OCI-LY3 (cell line): ENCODE measurements at regions not wholly inside any gene's neighbourhood (a gene's known extent, or its start where the extent isn't known, plus 50 kb on each side); places are given as distances from the start of the nearest gene placed in this dataset.

ENCODE experiments used
- H2AFZ ChIP-seq: fragments of 200-600, 300-600 bp; shearing (Covaris generic); 2 replicates; pipeline ENCODE4 v1.6.0; 2014; ENCODE audit warnings: antibody characterized with exemption, low read depth, low read length
- H3K27ac ChIP-seq: fragments of 200-600, 300-600 bp; sonication (generic); 2 replicates; pipeline ENCODE4 v1.5.1; 2014; ENCODE audit warnings: mild to moderate bottlenecking, low read length, moderate library complexity, mixed read lengths
- H3K27me3 ChIP-seq: fragments of 200-600, 300-600 bp; sonication (generic); 2 replicates; pipeline ENCODE4 v1.6.1; 2014; ENCODE audit warnings: low read depth, low read length, mixed read lengths
- H3K36me3 ChIP-seq: fragments of 200-600, 300-600 bp; sonication (generic); replicated peaks from 2 replicates; pipeline ENCODE3; 2014; ENCODE audit warnings: low read depth, low read length, mixed read lengths
- H3K4me1 ChIP-seq: fragments of 300-600, 200-600 bp; sonication (generic); 2 replicates; pipeline ENCODE4 v1.6.1; 2014; ENCODE audit warnings: low read length, mixed read lengths
- H3K4me2 ChIP-seq: fragments of 200-600, 300-600 bp; sonication (generic); 2 replicates; pipeline ENCODE4 v1.6.1; 2014; ENCODE audit warnings: low read length, mixed read lengths
- H3K4me3 ChIP-seq: fragments of 300-600, 200-600 bp; sonication (generic); 2 replicates; pipeline ENCODE4 v1.5.1; 2014; ENCODE audit warnings: antibody characterized with exemption, mild to moderate bottlenecking, low read length, moderate library complexity
- H3K79me2 ChIP-seq: fragments of 300-600, 200-600 bp; shearing (Covaris generic); 2 replicates; pipeline ENCODE4 v1.6.1; 2014; ENCODE audit warnings: mild to moderate bottlenecking, low read length, mixed read lengths
- H3K9ac ChIP-seq: fragments of 300-600, 200-600 bp; shearing (Covaris generic); 2 replicates; pipeline ENCODE4 v1.6.0; 2014; ENCODE audit warnings: mild to moderate bottlenecking, low read length, moderate library complexity
- H3K9me3 ChIP-seq: fragments of 200-600, 300-600 bp; shearing (Covaris generic); 2 replicates; pipeline ENCODE4 v1.6.1; 2014; ENCODE audit warnings: low read length, mixed read lengths; ENCODE audit not compliant: insufficient read depth
- H4K20me1 ChIP-seq: fragments of 200-600, 300-600 bp; sonication (generic); 2 replicates; pipeline ENCODE4 v1.6.1; 2016; ENCODE audit warnings: low read length, mixed read lengths; ENCODE audit not compliant: insufficient read depth
- EZH2phosphoT487 ChIP-seq: fragments of 200-600 bp; shearing (Covaris generic); IDR thresholded peaks from 2 replicates; pipeline ENCODE4 v1.6.1; 2018; ENCODE audit warnings: antibody characterized with exemption, mixed run types, low read depth
- TF ChIP-seq, protein P1 (sequence below): fragments of 200-600, 300-600 bp; sonication (generic); IDR thresholded peaks from 2 replicates; pipeline ENCODE4 v1.5.1; 2014; ENCODE audit warnings: antibody characterized with exemption, low read length, low read depth

DNA sequence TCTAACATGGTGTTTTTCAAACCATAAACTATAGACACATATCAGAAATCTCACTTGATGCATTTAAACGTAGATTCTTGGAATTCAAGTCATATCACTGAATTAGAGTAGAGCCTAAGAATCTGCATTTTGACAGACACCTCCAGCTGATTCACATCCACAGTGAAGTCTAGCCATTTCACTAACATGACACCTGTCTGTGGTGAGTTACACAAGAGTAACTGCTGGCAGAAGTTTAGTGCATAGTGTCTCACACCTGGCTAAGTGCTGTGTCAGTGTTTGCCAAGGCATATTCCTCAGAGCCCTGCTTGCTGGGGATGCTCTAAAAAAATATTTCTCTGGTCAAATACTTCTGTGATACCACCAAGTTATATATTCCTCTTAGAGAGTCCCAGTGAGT is 237.5 kb upstream of the DIAPH2 start:
- TF ChIP-seq EZH2phosphoT487 = no peak
- TF ChIP-seq, protein P1, sequence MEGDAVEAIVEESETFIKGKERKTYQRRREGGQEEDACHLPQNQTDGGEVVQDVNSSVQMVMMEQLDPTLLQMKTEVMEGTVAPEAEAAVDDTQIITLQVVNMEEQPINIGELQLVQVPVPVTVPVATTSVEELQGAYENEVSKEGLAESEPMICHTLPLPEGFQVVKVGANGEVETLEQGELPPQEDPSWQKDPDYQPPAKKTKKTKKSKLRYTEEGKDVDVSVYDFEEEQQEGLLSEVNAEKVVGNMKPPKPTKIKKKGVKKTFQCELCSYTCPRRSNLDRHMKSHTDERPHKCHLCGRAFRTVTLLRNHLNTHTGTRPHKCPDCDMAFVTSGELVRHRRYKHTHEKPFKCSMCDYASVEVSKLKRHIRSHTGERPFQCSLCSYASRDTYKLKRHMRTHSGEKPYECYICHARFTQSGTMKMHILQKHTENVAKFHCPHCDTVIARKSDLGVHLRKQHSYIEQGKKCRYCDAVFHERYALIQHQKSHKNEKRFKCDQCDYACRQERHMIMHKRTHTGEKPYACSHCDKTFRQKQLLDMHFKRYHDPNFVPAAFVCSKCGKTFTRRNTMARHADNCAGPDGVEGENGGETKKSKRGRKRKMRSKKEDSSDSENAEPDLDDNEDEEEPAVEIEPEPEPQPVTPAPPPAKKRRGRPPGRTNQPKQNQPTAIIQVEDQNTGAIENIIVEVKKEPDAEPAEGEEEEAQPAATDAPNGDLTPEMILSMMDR = no peak
- Histone ChIP-seq H2AFZ (no peak overlapping the region), H3K36me3 (peaks cover 6% of the 10 kb centered on the region), H3K4me3 (no peak overlapping the region), H3K4me1 (no peaks in the 10 kb centered on the region), H3K79me2 (no peaks in the 10 kb centered on the region), H3K9ac (no peak overlapping the region), H3K27me3 (no peaks in the 10 kb centered on the region), H3K4me2 (no peak overlapping the region), H3K27ac (no peak overlapping the region), H4K20me1 (no peaks in the 10 kb centered on the region), H3K9me3 (peaks cover 9% of the 10 kb centered on the region; the same call in 1 of the 2 replicates)

DNA sequence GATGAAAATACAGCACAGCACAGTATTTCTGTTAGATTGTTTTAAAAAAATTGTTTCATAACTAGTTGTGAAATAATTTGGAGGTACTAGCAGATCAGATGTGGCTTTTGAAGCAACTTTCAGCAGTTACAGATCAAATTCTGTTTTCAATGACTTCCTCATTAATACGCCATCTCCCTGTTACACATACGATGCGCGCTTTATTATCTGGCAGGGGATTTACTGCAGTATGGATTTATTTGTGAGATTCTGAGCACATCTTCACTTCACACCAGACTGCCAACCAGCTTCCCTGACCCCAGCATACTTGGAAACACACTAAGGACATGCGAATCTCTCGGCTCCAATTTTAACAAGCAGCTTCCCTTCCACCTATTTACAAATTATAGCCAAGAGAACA is 235.5 kb upstream of the DIAPH2 start:
- H3K9ac ChIP-seq = no peak overlapping the region
- TF ChIP-seq EZH2phosphoT487 = no peak
- TF ChIP-seq, protein P1 = no peak
- H3K79me2 ChIP-seq = no peaks in the 10 kb centered on the region
- H3K27me3 ChIP-seq = no peaks in the 10 kb centered on the region
- H3K27ac ChIP-seq = no peak overlapping the region
- no peak overlapping the region for H3K4me3 ChIP-seq
- peaks cover 18% of the 10 kb centered on the region for H3K4me1 ChIP-seq
- H4K20me1 ChIP-seq = no peaks in the 10 kb centered on the region
- H3K36me3 ChIP-seq = peaks cover 14% of the 10 kb centered on the region
- no peak overlapping the region for H3K4me2 ChIP-seq
- H3K9me3 ChIP-seq = peaks cover 17% of the 10 kb centered on the region; the same call in 1 of the 2 replicates
- no peak overlapping the region for H2AFZ ChIP-seq

DNA sequence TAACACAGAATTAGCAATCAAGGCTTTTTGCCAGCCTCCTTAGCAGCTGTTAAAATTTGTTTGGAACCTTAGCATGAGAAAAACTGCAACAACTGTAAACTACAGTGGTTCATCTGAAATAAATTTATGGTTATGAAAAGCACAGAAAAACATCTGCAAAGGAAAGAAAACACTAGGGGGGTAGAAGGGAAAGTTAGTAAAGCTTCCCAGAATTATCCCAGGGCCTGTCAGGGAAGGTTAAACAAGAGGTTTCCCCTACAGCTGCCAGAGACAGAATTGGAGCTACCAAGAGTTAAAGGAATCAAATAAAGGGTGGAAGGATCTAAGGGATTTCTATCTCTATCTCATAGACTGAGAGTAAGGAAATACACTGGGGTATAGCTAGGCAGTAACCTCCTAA is 234.7 kb upstream of the DIAPH2 start:
- H2AFZ ChIP-seq = no peak overlapping the region
- no peak overlapping the region for H3K9ac ChIP-seq
- TF ChIP-seq, protein P1 = no peak
- TF ChIP-seq EZH2phosphoT487 = no peak
- peaks cover 19% of the 10 kb centered on the region for H3K36me3 ChIP-seq
- H3K79me2 ChIP-seq = no peaks in the 10 kb centered on the region
- H3K27ac ChIP-seq = no peak overlapping the region
- peaks cover 23% of the 10 kb centered on the region for H3K4me1 ChIP-seq
- H4K20me1 ChIP-seq = no peaks in the 10 kb centered on the region
- H3K4me3 ChIP-seq = no peak overlapping the region
- no peak overlapping the region for H3K4me2 ChIP-seq
- H3K27me3 ChIP-seq = no peaks in the 10 kb centered on the region
- H3K9me3 ChIP-seq = peaks cover 23% of the 10 kb centered on the region; the same call in 1 of the 2 replicates

DNA sequence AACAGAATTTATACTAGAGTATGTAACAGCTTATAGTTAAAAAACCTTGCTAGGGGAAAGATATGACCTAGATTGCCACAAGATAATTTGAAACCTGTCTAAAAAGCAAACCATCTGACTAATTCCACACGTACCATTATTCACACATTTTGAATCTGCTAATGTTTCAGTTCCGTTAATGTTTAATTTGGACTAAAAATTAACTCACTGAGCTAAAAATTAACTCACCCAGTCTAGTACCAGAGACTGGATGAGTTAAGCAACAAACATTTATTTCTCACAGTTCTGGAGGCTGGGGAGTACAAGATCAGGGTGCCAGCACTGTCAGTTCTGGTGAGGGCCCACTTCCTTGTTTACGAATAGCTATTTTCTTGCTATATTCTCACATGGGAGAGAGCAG is 231.5 kb upstream of the DIAPH2 start:
- peak overlapping the region; percentile 93 for H3K27ac ChIP-seq
- H3K9ac ChIP-seq = peak overlapping the region; percentile 22; the same call in 1 of the 2 replicates
- no peaks in the 10 kb centered on the region for H4K20me1 ChIP-seq
- peak overlapping the region; percentile 53 for H3K4me2 ChIP-seq
- peaks cover 32% of the 10 kb centered on the region; the same call in 1 of the 2 replicates for H3K9me3 ChIP-seq
- no peaks in the 10 kb centered on the region for H3K79me2 ChIP-seq
- H2AFZ ChIP-seq = no peak overlapping the region
- no peaks in the 10 kb centered on the region for H3K27me3 ChIP-seq
- H3K4me3 ChIP-seq = peak overlapping the region; percentile 37
- peaks cover 35% of the 10 kb centered on the region for H3K36me3 ChIP-seq
- TF ChIP-seq, protein P1 = no peak
- H3K4me1 ChIP-seq = peaks cover 30% of the 10 kb centered on the region
